MM.1S (cell line): ENCODE measurements at regions not wholly inside any gene's neighbourhood (a gene's known extent, or its start where the extent isn't known, plus 50 kb on each side); places are given as distances from the start of the nearest gene placed in this dataset.
"Not testable (repeated sequence)": the region's sequence is repeated elsewhere in the genome, so short reads cannot be mapped to it uniquely, and the experiment has no call there.

Source experiments
- DNase-seq: peaks from one replicate; pipeline ENCODE4 v3.0.0-alpha.2; 2015
- H2AFZ ChIP-seq: fragments of 300-600 bp; sonication (generic); 2 replicates; pipeline ENCODE4 v1.6.0; 2016; ENCODE audit warnings: antibody characterized with exemption, low read length
- H3F3A ChIP-seq: fragments of 300-600 bp; sonication (generic); 2 replicates; pipeline ENCODE4 v1.6.1; 2016; ENCODE audit warnings: mild to moderate bottlenecking, antibody characterized with exemption, low read length, moderate library complexity, mixed read lengths; ENCODE audit not compliant: insufficient read depth
- H3K27ac ChIP-seq: fragments of 300-600 bp; sonication (generic); 2 replicates; pipeline ENCODE4 v1.5.1; 2016; ENCODE audit warnings: mild to moderate bottlenecking, low read length
- H3K27me3 ChIP-seq: fragments of 300-600 bp; sonication (generic); replicated peaks from 2 replicates; pipeline ENCODE4 v1.6.0; 2016; ENCODE audit warnings: low read length; ENCODE audit not compliant: insufficient read depth
- H3K36me3 ChIP-seq: fragments of 300-600 bp; sonication (generic); replicated peaks from 2 replicates; pipeline ENCODE4 v1.6.1; 2016; ENCODE audit warnings: mild to moderate bottlenecking, low read length, mixed read lengths; ENCODE audit not compliant: insufficient read depth
- H3K4me1 ChIP-seq: fragments of 300-600 bp; sonication (generic); 2 replicates; pipeline ENCODE4 v1.6.1; 2016; ENCODE audit warnings: low read length, mixed read lengths
- H3K4me2 ChIP-seq: fragments of 300-600 bp; sonication (generic); 2 replicates; pipeline ENCODE4 v1.6.0; 2016; ENCODE audit warnings: low read depth, low read length
- H3K4me3 ChIP-seq: fragments of 300-600 bp; sonication (generic); 2 replicates; pipeline ENCODE4 v1.5.1; 2016; ENCODE audit warnings: low read length, mixed read lengths
- H3K79me2 ChIP-seq: fragments of 300-600 bp; sonication (generic); 2 replicates; pipeline ENCODE4 v1.6.1; 2016; ENCODE audit warnings: mixed run types, low read length, mixed read lengths
- H3K9ac ChIP-seq: fragments of 300-600 bp; sonication (generic); 2 replicates; pipeline ENCODE4 v1.6.1; 2016; ENCODE audit warnings: low read length, mixed read lengths
- H3K9me2 ChIP-seq: fragments of 300-600 bp; sonication (generic); replicated peaks from 2 replicates; pipeline ENCODE4 v1.6.1; 2016; ENCODE audit warnings: mild to moderate bottlenecking, low read length, mixed read lengths; ENCODE audit not compliant: insufficient read depth
- H3K9me3 ChIP-seq: fragments of 300-600 bp; sonication (generic); replicated peaks from 2 replicates; pipeline ENCODE4 v1.6.1; 2016; ENCODE audit warnings: mild to moderate bottlenecking, low read length, mixed read lengths; ENCODE audit not compliant: insufficient read depth
- H4K20me1 ChIP-seq: fragments of 300-600 bp; sonication (generic); 2 replicates; pipeline ENCODE4 v1.6.1; 2016; ENCODE audit warnings: mild to moderate bottlenecking, low read length, moderate library complexity, mixed read lengths; ENCODE audit not compliant: insufficient read depth
- EZH2 ChIP-seq: fragments of 300-600 bp; sonication (generic); optimal IDR thresholded peaks from 2 replicates; pipeline ENCODE3; 2017; ENCODE audit warnings: low read depth, mild to moderate bottlenecking, antibody characterized with exemption, low read length, mixed read lengths
- EZH2phosphoT487 ChIP-seq: fragments of 300-600 bp; sonication (generic); IDR thresholded peaks from 2 replicates; pipeline ENCODE4 v1.6.1; 2018; ENCODE audit warnings: antibody characterized with exemption, low read length
- TF ChIP-seq, protein P1 (sequence below): fragments of 300-600 bp; sonication (generic); IDR thresholded peaks from 2 replicates; pipeline ENCODE4 v1.5.1; 2016; ENCODE audit warnings: antibody characterized with exemption, low read length, mixed read lengths

DNA sequence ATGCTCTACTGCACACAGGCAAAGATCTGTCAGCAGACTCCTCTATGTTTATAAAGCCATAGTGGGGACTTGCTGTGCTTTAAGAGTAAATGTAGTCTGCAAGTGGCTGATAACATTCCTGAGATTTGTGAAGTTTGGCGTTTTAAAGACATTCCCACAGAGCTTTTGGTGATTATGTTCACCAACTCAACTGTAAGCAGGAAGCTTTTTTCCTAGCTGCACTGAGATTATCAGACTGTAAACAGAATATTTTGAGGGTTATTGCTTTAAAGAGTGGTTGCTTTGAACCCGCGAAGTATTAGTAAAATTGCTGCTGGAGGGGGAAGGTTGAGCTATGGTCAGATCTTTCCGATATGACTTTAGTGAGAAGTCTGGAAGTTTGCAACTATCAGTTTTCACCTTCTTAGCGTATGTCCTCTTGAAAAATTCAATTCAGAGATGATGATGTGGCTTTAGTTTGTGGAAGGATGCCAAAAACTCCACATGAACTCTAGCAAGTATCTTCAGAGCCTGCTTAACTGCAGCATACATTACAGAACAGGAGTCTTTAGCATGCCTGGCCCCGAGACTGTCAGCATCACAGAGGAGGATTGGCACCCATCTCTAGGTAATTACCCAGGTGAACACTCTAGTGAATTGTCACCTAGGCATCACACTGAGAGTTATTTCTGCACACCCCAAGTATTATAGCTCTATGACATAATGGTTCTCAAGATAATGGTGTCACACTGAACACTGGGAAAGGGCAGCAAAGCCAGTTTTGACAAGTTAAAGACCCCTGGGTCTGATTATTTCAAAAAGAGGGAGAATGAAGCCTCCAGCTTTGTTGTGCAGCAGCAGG lies 89.9 kb downstream of the MTNR1B start:
- no peak for DNase-seq
- Histone ChIP-seq H3K4me1 (no peaks in the 10 kb centered on the region), H4K20me1 (no peaks in the 10 kb centered on the region), H3K36me3 (no peaks in the 10 kb centered on the region), H3K4me3 (no peak overlapping the region), H3K79me2 (no peaks in the 10 kb centered on the region), H3K9me3 (no peaks in the 10 kb centered on the region), H3K4me2 (no peak overlapping the region), H3K27ac (no peak overlapping the region), H3F3A (no peaks in the 10 kb centered on the region), H3K27me3 (no peaks in the 10 kb centered on the region), H2AFZ (no peak overlapping the region), H3K9ac (no peak overlapping the region), H3K9me2 (no peaks in the 10 kb centered on the region)
- TF ChIP-seq, protein P1, sequence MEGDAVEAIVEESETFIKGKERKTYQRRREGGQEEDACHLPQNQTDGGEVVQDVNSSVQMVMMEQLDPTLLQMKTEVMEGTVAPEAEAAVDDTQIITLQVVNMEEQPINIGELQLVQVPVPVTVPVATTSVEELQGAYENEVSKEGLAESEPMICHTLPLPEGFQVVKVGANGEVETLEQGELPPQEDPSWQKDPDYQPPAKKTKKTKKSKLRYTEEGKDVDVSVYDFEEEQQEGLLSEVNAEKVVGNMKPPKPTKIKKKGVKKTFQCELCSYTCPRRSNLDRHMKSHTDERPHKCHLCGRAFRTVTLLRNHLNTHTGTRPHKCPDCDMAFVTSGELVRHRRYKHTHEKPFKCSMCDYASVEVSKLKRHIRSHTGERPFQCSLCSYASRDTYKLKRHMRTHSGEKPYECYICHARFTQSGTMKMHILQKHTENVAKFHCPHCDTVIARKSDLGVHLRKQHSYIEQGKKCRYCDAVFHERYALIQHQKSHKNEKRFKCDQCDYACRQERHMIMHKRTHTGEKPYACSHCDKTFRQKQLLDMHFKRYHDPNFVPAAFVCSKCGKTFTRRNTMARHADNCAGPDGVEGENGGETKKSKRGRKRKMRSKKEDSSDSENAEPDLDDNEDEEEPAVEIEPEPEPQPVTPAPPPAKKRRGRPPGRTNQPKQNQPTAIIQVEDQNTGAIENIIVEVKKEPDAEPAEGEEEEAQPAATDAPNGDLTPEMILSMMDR = no peak
- TF ChIP-seq EZH2phosphoT487 (no peak), EZH2 (no peak)

DNA sequence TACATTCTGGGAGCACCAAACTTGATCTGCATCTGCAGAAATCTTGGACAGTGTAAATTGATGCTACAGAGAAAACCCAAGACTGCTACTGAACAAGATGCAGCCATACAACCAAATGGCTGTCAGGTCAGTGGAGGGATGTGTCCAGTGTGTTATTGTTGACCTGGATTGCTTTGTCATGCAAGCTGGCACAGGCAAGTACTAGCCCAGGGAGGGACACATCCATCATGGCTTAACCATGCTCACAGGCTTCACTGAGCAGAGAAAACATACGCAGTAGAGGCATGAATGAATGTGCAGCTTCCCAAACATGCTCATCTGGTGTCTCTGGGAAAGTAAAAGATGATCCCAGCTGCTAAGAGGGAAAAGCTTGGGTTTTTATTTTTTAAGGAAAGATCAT lies 93.6 kb downstream of the MTNR1B start:
- Histone ChIP-seq H4K20me1 (no peaks in the 10 kb centered on the region), H3K9me2 (no peaks in the 10 kb centered on the region), H3K79me2 (no peaks in the 10 kb centered on the region), H3K4me1 (no peaks in the 10 kb centered on the region), H3K4me3 (no peak overlapping the region), H3K9me3 (no peaks in the 10 kb centered on the region), H3K36me3 (no peaks in the 10 kb centered on the region), H3K4me2 (no peak overlapping the region), H3F3A (no peaks in the 10 kb centered on the region), H3K27ac (no peak overlapping the region), H3K9ac (no peak overlapping the region), H3K27me3 (no peaks in the 10 kb centered on the region), H2AFZ (no peak overlapping the region)
- no peak for DNase-seq
- no peak for TF ChIP-seq EZH2phosphoT487
- TF ChIP-seq, protein P1 = no peak
- no peak for TF ChIP-seq EZH2

DNA sequence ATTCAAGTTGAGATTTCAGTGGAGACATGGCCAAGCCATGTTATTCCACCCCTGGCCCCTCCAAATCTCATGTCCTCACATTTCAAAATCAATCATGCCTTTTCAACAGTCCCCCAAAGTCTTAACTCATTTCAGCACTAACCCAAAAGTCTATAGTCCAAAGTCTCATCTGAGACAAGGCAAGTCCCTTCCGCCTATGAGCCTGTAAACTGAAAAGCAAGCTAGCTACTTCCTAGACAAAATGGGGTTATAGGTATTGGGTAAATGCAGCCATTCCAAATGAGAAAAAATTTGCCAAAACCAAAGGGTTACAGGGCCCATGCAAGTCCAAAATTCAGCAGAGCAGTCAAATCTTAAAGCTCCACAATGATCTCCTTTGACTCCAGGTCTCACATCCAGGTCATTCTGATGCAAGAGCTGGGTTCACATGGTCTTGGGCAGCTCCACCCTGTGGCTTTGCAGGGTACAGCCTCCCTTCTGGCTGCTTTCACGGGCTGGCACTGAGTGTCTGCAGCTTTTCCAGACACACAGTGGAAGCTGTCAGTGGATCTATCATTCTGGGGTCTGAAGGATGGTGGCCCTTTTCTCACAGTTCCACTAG lies 95.7 kb downstream of the MTNR1B start:
- not testable (repeated sequence) for H3K4me3 ChIP-seq, H2AFZ ChIP-seq, H3K79me2 ChIP-seq, H3K9me2 ChIP-seq, H3F3A ChIP-seq, H4K20me1 ChIP-seq, H3K4me1 ChIP-seq, H3K27ac ChIP-seq, DNase-seq, H3K9ac ChIP-seq, H3K4me2 ChIP-seq, H3K27me3 ChIP-seq, H3K36me3 ChIP-seq, H3K9me3 ChIP-seq

DNA sequence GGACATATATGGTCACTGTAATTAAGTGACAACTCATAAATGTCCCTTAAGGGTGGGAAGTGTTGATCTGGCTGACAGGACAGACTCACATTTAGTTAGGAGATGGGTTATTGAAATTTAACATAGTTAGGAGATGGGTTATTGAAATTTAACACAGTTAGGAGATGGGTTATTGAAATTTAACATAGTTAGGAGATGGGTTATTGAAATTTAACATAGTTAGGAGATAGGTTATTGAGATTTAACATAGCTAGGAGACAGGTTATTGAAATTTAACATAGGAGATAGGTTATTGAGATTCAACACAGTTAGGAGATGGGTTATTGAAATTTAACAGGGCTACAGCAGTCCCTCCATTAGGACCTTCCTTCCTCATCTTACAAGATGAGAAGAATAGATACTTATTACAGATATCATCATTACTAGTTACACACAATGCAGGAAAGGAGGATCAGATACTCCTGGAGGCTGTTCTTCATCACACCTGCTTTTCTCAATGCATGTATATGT lies 98.5 kb downstream of the MTNR1B start:
- TF ChIP-seq, protein P1 = no peak
- TF ChIP-seq EZH2 (no peak), EZH2phosphoT487 (no peak)
- no peaks in the 10 kb centered on the region for H3K9me2 ChIP-seq
- H2AFZ ChIP-seq = no peak overlapping the region
- no peak overlapping the region for H3K4me2 ChIP-seq
- no peaks in the 10 kb centered on the region for H3K36me3 ChIP-seq
- no peaks in the 10 kb centered on the region for H3F3A ChIP-seq
- H3K27ac ChIP-seq = no peak overlapping the region
- H4K20me1 ChIP-seq = no peaks in the 10 kb centered on the region
- H3K27me3 ChIP-seq = no peaks in the 10 kb centered on the region
- no peaks in the 10 kb centered on the region for H3K9me3 ChIP-seq
- H3K4me1 ChIP-seq = no peaks in the 10 kb centered on the region
- H3K9ac ChIP-seq = no peak overlapping the region
- H3K79me2 ChIP-seq = no peaks in the 10 kb centered on the region
- DNase-seq = no peak
- no peak overlapping the region for H3K4me3 ChIP-seq
